Immature natural killer cell (primary cell): ENCODE measurements at regions not wholly inside any gene's neighbourhood (a gene's known extent, or its start where the extent isn't known, plus 50 kb on each side); places are given as distances from the start of the nearest gene placed in this dataset.

ENCODE experiments used
- DNase-seq, 3 donors: peaks; one replicate each; pipeline ENCODE4 v3.0.0; 2022; ENCODE audit warnings: mixed read lengths in 1 of 3
- H3K27ac Mint-ChIP-seq, 6 donors: one replicate each; pipeline ENCODE4 v1.8.0; 2020; ENCODE audit warnings: mixed read lengths in 6 of 6, mild to moderate bottlenecking in 5 of 6, inconsistent platforms in 4 of 6, moderate library complexity in 3 of 6
- H3K27me3 Mint-ChIP-seq, 3 donors: one replicate each; pipeline ENCODE4 v1.8.0; 2020 to 2021; ENCODE audit warnings: low read depth in 3 of 3, mild to moderate bottlenecking in 3 of 3, mixed read lengths in 3 of 3, moderate library complexity in 3 of 3, inconsistent platforms in 1 of 3
- H3K36me3 Mint-ChIP-seq, 3 donors: one replicate each; pipeline ENCODE4 v1.8.0; 2020; ENCODE audit warnings: mixed read lengths in 3 of 3, inconsistent platforms in 2 of 3, mild to moderate bottlenecking in 2 of 3
- H3K4me1 Mint-ChIP-seq, 2 donors: one replicate each; pipeline ENCODE4 v1.8.0; 2020; ENCODE audit warnings: inconsistent platforms in 2 of 2, mild to moderate bottlenecking in 2 of 2, mixed read lengths in 2 of 2, moderate library complexity in 1 of 2
- H3K4me3 Mint-ChIP-seq, 5 donors: one replicate each; pipeline ENCODE4 v1.8.0; 2020; ENCODE audit warnings: mild to moderate bottlenecking in 5 of 5, mixed read lengths in 5 of 5, inconsistent platforms in 3 of 5, moderate library complexity in 3 of 5
- H3K9me3 Mint-ChIP-seq, 6 donors: one replicate each; pipeline ENCODE4 v1.8.0; 2020; ENCODE audit warnings: mild to moderate bottlenecking in 6 of 6, mixed read lengths in 6 of 6, inconsistent platforms in 4 of 6, moderate library complexity in 3 of 6

DNA sequence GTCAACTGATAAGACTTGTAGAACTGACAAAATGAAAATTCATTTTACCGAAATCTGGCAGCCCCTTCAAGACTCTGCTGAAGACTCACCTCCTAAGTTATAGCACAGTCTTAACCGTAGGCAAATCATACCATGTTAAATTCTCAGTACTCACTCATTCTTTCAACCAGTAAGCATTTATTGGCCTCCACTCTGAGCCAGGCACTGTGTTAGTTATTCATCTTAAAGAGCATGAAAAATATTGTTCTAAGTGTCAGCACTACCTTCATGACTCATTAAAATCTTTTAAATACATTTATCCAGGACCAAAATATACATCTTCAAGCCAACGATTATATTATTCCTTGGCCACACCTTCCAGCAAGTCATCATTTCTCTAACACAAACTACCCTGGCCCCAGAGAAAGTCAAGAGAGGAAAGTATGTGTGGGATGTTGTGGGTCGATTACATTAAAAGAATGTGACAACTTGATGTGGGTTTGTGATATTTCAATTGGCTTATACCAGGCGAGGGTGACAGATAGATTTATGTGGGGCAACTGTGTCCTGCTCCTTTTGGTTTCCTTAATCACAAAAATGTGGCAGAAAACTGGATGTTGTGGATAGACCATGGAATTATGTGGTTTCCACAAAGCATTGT, 55.0 kb downstream of the TMEM30B start:
- H3K36me3 Mint-ChIP-seq = no peaks in the 10 kb centered on the region
- no peak overlapping the region for H3K27ac Mint-ChIP-seq
- no peaks in the 10 kb centered on the region for H3K4me1 Mint-ChIP-seq
- DNase-seq = no peak
- H3K4me3 Mint-ChIP-seq = no peak overlapping the region
- H3K27me3 Mint-ChIP-seq = peaks cover 3 to 35% (median 3%) of the 10 kb centered on the region in 3 donors
- H3K9me3 Mint-ChIP-seq = peaks cover 0 to 1% (median 0%) of the 10 kb centered on the region in 6 donors

DNA sequence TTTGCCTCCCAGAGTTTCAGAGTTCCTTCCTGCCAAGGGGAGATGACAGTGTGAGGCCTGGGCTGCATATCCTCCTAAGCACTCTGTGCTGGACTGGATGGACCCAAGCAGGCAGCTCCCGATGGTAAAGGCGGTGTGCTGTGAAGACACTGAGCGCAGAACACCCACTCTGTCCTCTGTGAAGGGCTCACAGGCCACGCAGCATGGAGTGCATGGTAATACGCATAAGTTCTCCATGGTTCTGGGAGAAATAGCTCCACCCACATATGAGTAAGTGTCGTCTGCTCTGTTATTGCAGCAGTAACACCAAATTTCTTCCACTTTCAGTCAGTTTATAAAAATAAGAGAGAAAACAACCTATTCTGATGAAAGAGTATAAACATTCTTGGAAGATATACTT, 55.8 kb downstream of the TMEM30B start:
- H3K27ac Mint-ChIP-seq = no peak overlapping the region
- H3K9me3 Mint-ChIP-seq = peaks cover 0 to 1% (median 0%) of the 10 kb centered on the region in 6 donors
- no peaks in the 10 kb centered on the region for H3K4me1 Mint-ChIP-seq
- H3K27me3 Mint-ChIP-seq = peaks cover 3 to 35% (median 4%) of the 10 kb centered on the region in 3 donors
- no peak overlapping the region for H3K4me3 Mint-ChIP-seq
- H3K36me3 Mint-ChIP-seq = no peaks in the 10 kb centered on the region
- no peak for DNase-seq

DNA sequence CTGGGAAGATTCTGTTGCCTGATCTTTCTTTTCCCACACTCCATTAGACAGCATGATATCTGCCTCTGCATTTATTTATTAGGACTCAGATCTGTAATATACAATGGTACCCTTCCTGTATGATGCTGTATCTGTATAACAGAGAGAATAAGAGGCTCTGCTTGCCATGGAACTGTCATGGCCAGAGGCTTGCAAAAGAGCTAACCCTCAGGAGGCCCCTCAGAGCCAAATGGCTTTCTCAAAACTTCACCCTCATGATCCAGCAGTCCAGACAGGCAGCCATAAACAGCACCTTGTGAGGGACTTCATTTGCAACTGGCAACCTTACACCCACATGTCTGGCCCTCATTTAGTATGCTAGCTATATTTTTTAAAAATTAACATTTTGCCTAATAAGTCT, 57.6 kb downstream of the TMEM30B start:
- Mint-ChIP-seq H3K27me3 (peaks cover 3 to 38% (median 4%) of the 10 kb centered on the region in 3 donors), H3K27ac (no peak overlapping the region), H3K9me3 (peaks cover 0 to 1% (median 0%) of the 10 kb centered on the region in 6 donors), H3K4me1 (no peaks in the 10 kb centered on the region), H3K36me3 (no peaks in the 10 kb centered on the region), H3K4me3 (no peak overlapping the region)
- DNase-seq = no peak

DNA sequence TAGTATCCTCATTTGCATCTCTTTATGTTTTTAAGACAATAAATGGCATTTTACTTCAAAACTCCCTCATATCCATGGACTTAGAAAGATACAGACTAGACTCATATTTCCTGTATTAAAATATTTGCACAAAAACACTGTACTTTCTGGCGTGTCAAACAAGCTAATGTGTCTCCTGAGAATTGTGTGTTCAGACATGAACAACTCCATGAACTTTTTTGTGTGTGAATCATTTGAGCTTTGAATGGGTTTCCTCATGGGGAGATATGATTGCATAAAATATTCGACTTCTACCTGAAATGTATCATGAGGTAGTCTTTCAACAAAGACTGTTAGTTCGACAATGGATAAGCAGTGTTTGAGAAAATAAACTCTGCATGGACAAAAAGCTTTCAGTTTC, 58.8 kb downstream of the TMEM30B start:
- Mint-ChIP-seq H3K4me1 (no peaks in the 10 kb centered on the region), H3K36me3 (no peaks in the 10 kb centered on the region), H3K27ac (no peak overlapping the region), H3K27me3 (peaks cover 0 to 33% (median 7%) of the 10 kb centered on the region in 3 donors), H3K9me3 (peaks cover 0 to 1% (median 0%) of the 10 kb centered on the region in 6 donors), H3K4me3 (no peak overlapping the region)
- DNase-seq = no peak

DNA sequence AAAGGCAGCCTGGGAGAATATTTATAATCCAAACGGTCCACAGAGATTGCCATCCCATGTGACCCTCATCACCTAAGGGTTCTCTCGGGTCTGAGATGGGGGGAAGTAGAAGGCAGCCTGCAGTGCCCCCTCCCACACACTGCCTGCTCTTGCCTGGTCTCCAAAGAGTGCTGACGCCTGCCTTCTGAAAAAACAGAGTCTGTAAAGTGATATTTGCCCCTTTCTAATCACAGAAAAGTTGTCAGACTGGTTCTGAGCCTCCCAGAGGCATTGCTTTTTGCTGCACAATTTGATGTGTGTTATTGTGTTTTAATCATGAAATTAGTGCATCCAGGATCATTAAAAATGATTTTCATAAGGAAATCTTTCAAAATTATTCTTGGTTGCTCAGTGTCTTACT, 59.2 kb downstream of the TMEM30B start:
- H3K27ac Mint-ChIP-seq = no peak overlapping the region
- H3K4me1 Mint-ChIP-seq = no peaks in the 10 kb centered on the region
- DNase-seq = no peak
- peaks cover 2 to 31% (median 7%) of the 10 kb centered on the region in 3 donors for H3K27me3 Mint-ChIP-seq
- no peaks in the 10 kb centered on the region for H3K36me3 Mint-ChIP-seq
- H3K4me3 Mint-ChIP-seq = no peak overlapping the region
- H3K9me3 Mint-ChIP-seq = peaks cover 0 to 1% (median 0%) of the 10 kb centered on the region in 6 donors

DNA sequence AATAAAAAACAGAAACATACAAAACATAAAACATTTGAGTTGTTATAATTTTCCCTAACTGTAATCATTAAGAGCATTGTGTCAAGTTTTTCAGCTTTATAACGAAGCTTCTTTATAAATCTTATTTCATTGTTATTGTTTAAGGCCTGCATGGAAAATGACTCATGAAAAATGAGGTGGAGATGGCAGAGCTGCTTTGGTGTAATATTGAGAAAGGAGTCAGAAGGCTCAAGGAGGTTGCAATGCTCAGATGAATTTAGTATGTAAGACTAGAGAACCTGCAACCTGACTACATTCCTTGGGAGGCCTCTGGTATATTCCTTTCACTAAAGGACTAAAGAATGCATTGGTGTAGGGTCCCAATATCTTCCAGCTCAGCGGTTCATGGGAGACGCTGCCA, 61.5 kb downstream of the TMEM30B start:
- Mint-ChIP-seq H3K27ac (no peak overlapping the region), H3K36me3 (no peaks in the 10 kb centered on the region), H3K4me3 (no peak overlapping the region), H3K4me1 (no peaks in the 10 kb centered on the region), H3K27me3 (peaks cover 2 to 27% (median 4%) of the 10 kb centered on the region in 3 donors), H3K9me3 (peaks cover 0 to 1% (median 0%) of the 10 kb centered on the region in 6 donors)
- no peak for DNase-seq

DNA sequence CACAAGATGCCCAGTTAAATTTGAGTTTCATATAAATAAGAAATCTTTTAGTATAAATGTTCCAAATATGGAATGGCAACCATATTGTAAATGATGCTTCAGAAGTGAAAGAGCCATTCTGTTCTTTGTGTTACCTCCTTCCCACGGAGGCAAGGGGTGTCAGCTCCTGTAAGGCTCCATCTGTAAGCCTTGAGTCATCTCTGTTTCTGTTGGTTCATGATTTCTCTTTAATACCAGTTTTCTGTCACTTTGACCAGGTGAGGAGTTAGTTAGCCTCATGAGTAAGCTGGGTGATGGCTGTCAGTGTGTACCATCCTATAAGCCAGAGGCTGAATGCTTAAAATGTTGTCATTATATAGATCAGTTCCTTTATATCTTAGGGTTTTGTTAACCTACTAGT, 61.9 kb downstream of the TMEM30B start:
- H3K27me3 Mint-ChIP-seq = peaks cover 2 to 25% (median 4%) of the 10 kb centered on the region in 3 donors
- no peak for DNase-seq
- H3K9me3 Mint-ChIP-seq = peaks cover 0 to 1% (median 0%) of the 10 kb centered on the region in 6 donors
- H3K27ac Mint-ChIP-seq = no peak overlapping the region
- H3K4me3 Mint-ChIP-seq = no peak overlapping the region
- no peaks in the 10 kb centered on the region for H3K36me3 Mint-ChIP-seq
- H3K4me1 Mint-ChIP-seq = no peaks in the 10 kb centered on the region

DNA sequence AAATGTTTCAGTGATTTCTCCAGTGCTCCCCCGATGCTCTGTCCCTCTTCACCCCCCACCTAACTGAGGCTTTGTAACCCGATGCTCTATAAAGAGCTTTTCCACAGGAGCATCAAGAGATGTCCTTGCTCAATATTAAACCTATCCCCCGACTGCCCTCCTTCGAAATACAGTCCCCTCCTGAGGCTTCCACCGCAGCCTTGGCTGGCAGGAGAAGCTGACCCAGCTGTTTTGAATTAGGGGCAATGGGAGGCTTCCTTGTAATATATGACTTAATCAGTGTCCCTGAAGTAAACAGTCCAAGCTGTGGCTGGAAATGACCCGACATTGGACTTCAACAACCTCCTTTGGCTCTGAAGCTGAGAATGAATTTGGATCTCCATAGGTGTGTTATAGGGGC, 62.4 kb downstream of the TMEM30B start:
- Mint-ChIP-seq H3K27me3 (peaks cover 4 to 26% (median 4%) of the 10 kb centered on the region in 3 donors), H3K27ac (no peak overlapping the region)

DNA sequence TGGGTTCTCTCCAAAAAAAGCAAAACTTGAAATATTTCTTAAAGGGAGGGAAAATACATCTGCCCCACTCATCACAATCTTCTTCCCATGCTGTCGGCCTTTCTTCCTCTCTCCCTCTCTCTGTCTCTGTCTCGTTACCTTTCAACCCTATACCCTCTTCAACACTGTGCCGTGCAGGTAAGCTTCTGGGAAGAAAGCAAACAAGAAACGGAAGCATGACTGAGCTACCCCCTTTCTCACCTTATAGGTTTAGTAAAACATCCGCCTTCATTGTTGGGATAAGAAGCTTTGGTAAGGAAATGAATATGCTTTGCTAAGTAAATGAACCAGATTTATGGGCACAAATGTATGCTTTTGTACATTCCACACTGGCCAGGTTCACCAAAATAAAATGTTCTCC, 63.0 kb downstream of the TMEM30B start:
- DNase-seq = no peak
- Mint-ChIP-seq H3K4me1 (no peaks in the 10 kb centered on the region), H3K9me3 (peaks cover 0 to 1% (median 0%) of the 10 kb centered on the region in 6 donors), H3K27ac (no peak overlapping the region), H3K4me3 (no peak overlapping the region), H3K36me3 (no peaks in the 10 kb centered on the region), H3K27me3 (peaks cover 4 to 22% (median 4%) of the 10 kb centered on the region in 3 donors)

More for the DNA sequence above, 62.4 kb downstream of the TMEM30B start:
- no peak for DNase-seq
- Mint-ChIP-seq H3K4me3 (no peak overlapping the region), H3K36me3 (no peaks in the 10 kb centered on the region), H3K9me3 (peaks cover 0 to 1% (median 0%) of the 10 kb centered on the region in 6 donors), H3K4me1 (no peaks in the 10 kb centered on the region)

DNA sequence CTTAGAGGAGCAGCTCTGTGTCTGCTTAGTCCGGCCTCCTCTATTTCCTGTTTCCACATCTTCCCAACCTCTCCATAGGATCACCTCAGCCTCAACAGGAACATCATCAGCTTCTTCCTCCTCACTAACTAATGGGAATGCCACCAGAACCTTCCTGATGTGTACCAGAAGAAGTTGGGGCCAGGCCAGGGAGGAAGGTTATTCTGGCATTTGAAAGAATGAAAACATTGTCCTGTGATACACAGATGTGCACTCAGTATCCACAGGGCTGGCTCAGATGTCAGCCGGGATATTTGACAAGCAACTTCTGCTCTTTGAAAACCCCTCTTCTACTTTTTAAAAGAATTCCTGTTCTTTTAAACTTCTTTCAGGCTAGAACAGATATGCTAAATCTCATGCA, 63.6 kb downstream of the TMEM30B start:
- no peaks in the 10 kb centered on the region for H3K36me3 Mint-ChIP-seq
- H3K4me3 Mint-ChIP-seq = no peak overlapping the region
- no peaks in the 10 kb centered on the region for H3K4me1 Mint-ChIP-seq
- peaks cover 4 to 18% (median 7%) of the 10 kb centered on the region in 3 donors for H3K27me3 Mint-ChIP-seq
- DNase-seq = no peak
- H3K27ac Mint-ChIP-seq = no peak overlapping the region
- H3K9me3 Mint-ChIP-seq = no peaks in the 10 kb centered on the region

DNA sequence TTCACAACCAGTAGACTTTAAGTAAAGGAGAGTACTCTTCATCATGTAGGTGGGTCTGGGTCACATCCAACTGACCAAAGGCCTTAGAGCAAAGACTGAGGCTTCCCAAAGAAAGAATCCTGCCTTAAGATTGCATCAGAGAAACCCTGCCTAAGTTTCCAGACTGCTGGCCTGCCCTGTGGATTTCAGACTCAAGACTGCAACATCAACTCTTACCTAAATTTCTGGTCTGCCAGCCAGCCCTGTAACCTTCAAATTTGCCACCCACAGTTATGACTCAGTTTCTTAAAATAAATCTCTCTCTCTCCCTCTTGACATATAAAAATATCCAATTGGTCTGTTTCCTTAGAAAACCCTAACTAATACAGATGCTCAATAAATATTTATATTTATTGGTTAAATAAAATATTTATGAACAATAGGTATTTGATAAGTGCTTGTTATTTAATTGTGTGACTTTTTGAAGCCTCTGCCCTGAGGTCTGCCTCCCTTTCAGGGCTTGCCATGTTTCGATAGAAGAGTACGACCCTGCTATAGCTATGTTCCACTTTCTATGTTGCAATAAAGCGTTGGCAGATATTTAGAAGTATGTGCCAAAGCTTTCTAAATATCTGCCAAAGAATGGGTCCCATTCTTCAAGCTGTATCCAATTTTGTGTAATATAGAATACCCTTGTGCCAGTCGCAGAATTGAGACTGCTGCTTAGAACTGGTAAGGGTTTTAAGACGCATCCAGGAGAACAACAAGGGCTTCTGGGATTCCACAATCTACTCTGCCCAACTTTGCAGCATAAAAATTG, 65.7 kb downstream of the TMEM30B start:
- H3K36me3 Mint-ChIP-seq = no peaks in the 10 kb centered on the region
- H3K4me1 Mint-ChIP-seq = no peaks in the 10 kb centered on the region
- peaks cover 7 to 9% (median 7%) of the 10 kb centered on the region in 3 donors for H3K27me3 Mint-ChIP-seq

DNA sequence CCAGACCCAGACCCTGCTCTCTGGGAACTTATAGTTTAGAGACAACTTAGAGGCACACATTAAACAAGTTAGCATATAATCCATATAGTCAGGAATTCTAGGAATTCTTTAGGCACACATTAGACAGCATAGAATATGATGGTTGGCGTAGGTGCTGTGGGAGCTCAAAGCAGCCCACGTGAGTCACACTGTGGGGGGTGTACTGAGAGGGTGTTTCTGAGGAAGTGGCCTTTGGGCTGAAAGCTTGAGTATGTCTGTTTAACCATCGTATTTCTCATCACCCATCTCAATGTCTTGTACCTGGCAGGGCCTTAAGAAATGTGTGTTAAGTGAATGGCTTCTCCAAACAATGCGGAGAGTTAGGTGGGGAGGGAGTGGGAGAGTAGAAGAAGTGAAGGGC, 67.2 kb downstream of the TMEM30B start:
- Mint-ChIP-seq H3K27ac (no peak overlapping the region), H3K36me3 (no peaks in the 10 kb centered on the region), H3K4me3 (no peak overlapping the region), H3K27me3 (peaks cover 6 to 7% (median 7%) of the 10 kb centered on the region in 3 donors), H3K9me3 (no peaks in the 10 kb centered on the region), H3K4me1 (no peaks in the 10 kb centered on the region)
- no peak for DNase-seq

More for the DNA sequence above, 65.7 kb downstream of the TMEM30B start:
- H3K27ac Mint-ChIP-seq = no peak overlapping the region
- no peaks in the 10 kb centered on the region for H3K9me3 Mint-ChIP-seq
- DNase-seq = no peak
- no peak overlapping the region for H3K4me3 Mint-ChIP-seq

DNA sequence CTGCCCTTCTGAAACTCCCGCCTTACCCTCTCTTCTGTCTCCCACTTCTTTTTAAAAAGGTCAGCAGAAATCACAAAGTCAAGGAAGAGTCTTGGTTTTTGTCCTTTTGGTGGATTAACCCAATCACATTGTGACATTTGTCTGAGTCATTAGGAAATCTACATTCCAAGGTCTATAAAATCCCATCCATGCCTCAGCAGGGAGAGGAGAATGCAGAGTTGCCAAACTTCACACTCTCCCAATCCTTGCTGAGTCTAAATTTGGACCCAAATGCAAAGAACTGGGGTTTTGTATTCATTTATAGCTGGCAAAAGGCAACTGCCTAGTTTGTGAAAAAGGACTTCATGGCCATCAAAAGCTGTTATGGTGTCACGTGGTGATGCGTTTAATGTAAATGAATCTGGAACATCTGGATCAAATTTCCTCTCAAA, 67.9 kb downstream of the TMEM30B start:
- Mint-ChIP-seq H3K27ac (no peak overlapping the region), H3K9me3 (no peaks in the 10 kb centered on the region), H3K4me3 (no peak overlapping the region), H3K36me3 (no peaks in the 10 kb centered on the region), H3K4me1 (no peaks in the 10 kb centered on the region), H3K27me3 (peaks cover 3 to 7% (median 6%) of the 10 kb centered on the region in 3 donors)
- DNase-seq = no peak

DNA sequence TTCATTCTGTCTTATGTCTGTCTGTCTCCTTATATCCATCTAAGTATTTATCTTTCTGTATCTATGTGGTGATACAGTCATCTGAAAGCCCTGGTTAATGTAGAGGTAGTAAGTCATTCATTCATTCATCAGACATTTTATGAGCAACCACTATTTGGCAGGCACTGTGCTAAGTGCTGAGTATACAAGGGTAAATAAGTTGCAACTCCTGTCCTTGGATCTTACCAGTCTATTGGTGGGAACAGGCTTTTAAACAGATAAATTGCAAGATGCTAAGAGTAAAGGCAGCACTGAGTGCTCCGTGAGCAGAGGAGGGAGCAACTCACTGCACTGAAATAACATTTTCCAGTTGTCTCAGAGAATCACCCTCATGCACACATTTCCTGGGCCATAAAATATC, 68.6 kb downstream of the TMEM30B start:
- Mint-ChIP-seq H3K27ac (no peak overlapping the region), H3K27me3 (peaks cover 3 to 7% (median 3%) of the 10 kb centered on the region in 3 donors), H3K9me3 (no peaks in the 10 kb centered on the region), H3K36me3 (no peaks in the 10 kb centered on the region), H3K4me3 (no peak overlapping the region), H3K4me1 (no peaks in the 10 kb centered on the region)
- no peak for DNase-seq
